ENCODE measurements at regions not wholly inside any gene's neighbourhood (a gene's known extent, or its start where the extent isn't known, plus 50 kb on each side); places are given as distances from the start of the nearest gene placed in this dataset.
"Not testable (repeated sequence)": the region's sequence is repeated elsewhere in the genome, so short reads cannot be mapped to it uniquely, and the experiment has no call there.

DNA sequence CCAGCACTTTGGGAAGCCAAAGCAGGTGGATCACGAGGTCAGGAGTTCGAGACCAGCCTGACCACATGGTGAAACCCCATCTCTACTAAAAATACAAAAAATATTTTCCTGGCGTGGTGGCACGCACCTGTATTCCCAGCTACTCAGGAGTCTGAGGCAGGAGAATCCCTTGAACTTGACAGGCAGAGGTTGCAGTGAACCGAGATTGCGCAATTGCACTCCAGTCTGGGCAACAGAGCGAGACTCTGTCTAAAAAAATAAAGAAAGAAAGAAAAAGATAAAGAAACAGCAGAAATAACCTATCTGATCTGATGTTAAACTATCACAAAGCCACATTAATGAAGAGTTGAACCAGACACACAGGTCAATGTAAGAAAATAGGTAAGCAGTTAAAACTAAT, 696.2 kb upstream of the SALL3 start:
- DNase-seq (ENCODE audit: low spot score): not testable (repeated sequence)

GRCh38 chr18:78292618-78293380, 686.8 kb upstream of the SALL3 start:
- no peak for DNase-seq (ENCODE audit: low spot score)

DNA sequence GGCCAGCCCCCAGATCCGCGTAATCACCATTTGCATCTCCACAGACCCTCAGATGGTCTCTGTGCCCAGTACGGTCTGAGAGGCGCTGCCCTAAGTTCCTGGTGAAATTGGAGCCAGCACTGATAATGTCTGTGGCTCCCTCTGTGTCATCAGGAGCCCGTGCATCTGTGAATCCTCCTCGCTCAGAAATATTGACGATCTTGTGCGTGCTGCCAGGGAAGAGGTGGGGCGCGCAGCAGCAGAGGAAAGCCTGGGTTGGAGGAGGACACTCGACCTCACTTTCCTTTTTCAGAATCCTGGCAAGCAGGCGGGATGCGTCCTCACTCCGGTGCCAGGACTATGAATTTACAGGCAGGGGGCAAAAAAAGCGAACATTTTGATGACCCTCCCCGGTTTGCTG, 686.1 kb upstream of the SALL3 start:
- no peak for DNase-seq (ENCODE audit: low spot score)

- DNase-seq (ENCODE audit: low spot score): no peak
Measured at GRCh38 chr18:78293940-78294541, 685.6 kb upstream of the SALL3 start.

GRCh38 chr18:78295262-78295661, 684.4 kb upstream of the SALL3 start:
- DNase-seq (ENCODE audit: low spot score): no peak

- no peak for DNase-seq (ENCODE audit: low spot score)
Measured at GRCh38 chr18:78296166-78296565, 683.5 kb upstream of the SALL3 start.

DNA sequence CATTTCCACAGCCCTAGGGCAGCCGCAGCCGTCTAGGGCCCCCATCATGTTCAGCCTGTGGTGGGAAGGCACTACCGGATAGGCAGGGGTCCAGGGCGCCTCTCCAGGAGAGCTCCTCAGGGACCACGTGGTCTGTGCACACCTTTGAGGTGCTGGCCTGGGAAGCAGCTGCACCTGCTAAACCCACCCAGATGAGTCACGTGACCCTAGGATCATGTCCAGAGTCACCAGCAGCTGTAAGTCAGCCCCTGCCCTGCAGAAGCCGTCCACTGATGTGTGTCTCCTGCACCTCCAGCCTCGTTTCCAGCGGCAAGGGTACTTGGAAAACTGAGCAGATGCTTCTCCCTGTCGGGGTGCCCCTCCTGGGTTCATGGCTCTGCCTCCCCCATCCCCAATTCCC, 682.6 kb upstream of the SALL3 start:
- no peak for DNase-seq (ENCODE audit: low spot score)

- no peak for DNase-seq (ENCODE audit: low spot score)
Measured at GRCh38 chr18:78303519-78304191, 676.0 kb upstream of the SALL3 start.

DNA sequence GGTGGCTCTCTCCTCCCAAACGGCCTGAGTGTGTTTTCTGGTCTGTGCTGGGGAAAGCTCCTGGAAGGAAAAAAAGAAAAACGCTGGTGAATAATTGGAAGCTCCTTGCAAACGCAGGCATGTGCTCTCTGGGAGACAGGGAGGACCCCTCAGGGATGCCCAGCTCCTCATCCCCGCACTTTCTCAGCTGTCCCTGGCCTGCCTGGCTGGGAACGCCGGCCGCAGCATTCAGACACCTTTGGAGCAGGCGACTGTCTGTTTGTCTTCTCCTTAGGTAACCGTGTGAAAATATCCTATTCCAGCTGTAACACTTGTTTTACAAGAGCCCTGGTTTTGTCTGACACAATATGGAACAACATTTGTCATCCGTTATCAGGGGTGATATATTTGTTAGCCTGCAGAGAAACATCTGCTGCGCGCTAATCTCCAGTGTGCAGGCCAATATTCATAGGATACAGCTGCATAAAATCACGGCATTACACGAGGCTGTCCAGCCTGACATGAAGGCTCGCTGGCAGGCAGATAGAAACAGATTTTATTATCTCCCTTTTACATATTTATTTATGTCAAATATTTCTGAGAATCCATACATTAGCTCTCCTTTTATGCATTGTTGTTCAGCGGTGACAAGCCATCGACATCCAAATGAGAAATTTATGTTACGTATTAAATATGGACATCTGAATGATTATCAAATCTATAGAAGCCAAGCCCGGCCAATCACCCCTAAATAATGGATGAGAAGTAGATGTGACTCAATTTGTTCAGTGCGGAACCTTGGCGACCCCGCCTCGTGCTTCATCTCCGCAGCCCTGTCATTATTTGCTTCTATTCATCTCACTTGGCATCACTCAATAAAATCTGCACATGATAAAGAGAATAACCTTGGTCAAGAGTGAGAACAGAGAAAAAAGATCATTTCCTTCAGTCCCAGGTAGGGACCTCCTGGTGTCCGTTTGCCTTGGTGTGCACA, 675.1 kb upstream of the SALL3 start:
- no peak for DNase-seq (ENCODE audit: low spot score)

DNA sequence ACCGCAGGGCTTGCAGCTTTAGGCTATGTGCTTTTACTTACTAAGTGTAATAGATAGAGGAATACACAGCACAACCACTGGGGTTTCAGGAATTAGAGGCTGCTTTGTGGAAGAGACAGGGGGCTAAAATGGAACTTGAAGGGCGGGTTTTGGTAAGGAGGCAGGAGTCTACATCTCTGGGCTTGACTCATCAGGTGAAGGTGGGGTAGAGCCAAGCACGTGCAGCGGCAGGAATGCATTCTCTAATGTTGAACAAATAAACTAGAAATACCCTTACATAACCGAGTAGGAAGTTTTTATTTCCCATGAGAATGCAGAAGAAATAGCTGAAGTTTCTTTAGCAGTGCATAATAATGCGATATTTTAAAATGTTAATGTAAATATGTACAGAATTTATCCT, 673.8 kb upstream of the SALL3 start:
- no peak for DNase-seq (ENCODE audit: low spot score)

DNA sequence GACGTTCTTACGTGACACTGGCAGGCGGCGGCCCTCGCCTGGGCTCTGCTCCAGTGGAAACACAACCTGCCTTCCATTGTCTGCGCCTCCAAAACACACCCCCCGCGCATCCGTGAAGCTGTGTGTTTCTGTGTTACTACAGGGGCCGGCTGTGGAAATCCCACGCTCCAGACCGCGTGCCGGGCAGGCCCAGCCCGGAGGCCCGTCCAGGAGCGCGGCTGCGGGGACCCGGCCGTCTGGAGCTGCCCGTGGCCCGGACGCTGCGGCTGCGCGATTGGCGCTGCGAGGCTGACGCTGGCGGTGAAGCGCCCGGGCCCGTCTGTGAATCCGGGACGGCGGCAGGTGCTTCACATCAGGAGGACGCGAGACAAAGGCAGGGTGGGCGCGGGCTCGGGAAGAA, 670.3 kb upstream of the SALL3 start:
- DNase-seq (ENCODE audit: low spot score): no peak

GRCh38 chr18:78309924-78310323, 669.7 kb upstream of the SALL3 start:
- no peak for DNase-seq (ENCODE audit: low spot score)

DNA sequence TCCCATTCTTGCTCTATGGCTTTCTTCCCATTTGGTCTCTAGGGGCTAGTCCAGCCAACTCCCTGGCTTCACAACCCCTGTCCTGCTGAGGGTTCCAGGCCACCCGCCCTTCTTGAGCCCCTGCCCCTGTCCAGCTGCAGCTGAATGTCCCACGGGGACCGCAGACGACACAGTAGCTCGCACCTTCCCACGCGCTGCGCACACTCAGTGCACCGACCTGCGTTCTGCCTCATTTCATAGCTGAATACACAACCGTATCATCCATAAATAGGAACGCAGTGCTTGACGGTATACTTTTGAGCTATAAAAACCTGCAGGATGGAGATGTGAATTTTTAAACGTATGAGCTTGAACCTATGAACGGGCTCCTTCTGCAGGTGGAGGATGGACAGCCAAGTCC, 660.4 kb upstream of the SALL3 start:
- DNase-seq (ENCODE audit: low spot score): no peak

GRCh38 chr18:78319961-78320360, 659.7 kb upstream of the SALL3 start:
- DNase-seq (ENCODE audit: low spot score): no peak

DNA sequence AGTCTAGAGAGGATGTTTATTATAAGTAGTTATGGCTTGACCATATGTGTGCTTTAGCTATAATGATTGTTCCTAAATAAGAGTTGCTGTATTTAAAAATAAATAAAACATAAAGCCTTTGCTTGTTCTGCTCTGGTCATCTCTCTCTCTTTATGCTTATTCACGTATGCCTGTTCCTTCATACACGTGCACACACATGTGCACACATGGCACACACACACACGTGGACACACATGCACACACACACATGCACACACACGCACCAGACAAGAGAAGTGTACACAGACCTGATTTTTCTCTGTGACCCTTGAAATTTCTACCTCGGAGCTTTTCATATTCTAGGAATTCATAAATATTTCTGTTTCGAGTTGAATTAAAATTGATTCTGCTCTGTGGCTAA, 658.2 kb upstream of the SALL3 start:
- DNase-seq (ENCODE audit: low spot score): no peak

- DNase-seq (ENCODE audit: low spot score): no peak
Measured at GRCh38 chr18:78323453-78324197, 656.0 kb upstream of the SALL3 start.

DNA sequence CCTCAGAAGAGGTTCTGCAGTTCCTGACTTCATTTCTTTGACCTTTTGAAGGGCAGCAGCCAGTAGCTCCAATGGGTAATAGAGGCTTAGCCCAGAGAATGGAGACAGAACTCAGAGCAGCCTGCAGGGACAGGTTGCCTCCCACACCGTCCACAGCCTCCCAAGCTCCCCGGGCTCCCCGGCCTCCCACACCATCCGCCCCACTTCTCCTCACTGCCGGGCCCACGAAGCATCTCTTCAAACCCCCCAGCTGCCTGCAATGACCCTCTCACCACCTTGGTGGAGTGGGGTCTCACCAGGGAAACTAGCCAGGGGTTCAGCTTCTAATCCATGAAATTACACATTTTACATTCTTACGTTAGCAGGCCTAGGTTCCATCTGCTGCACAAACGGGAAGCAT, 652.0 kb upstream of the SALL3 start:
- DNase-seq (ENCODE audit: low spot score): no peak

DNA sequence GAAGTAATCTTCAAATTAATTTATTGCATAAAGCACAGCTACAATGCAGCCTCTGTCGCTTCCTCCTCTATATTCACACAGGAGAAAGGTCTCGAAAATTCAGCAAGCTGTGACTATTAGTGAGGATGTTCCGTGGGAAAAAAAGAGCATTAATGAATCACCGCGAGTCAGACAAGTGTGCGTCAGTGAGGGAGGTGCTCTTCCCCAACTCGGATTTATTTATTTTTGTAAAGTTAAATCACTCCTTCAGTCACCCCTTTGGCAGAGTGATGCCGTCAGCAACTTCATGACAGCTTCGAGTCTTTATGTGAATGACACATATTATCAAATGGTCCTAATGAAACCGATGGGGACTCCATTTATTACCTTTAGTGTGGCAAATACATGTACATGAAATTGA, 648.9 kb upstream of the SALL3 start:
- DNase-seq (ENCODE audit: low spot score): no peak

- DNase-seq (ENCODE audit: low spot score): no peak
Measured at GRCh38 chr18:78352910-78353309, 626.7 kb upstream of the SALL3 start.

GRCh38 chr18:78362198-78362597, 617.4 kb upstream of the SALL3 start:
- no peak for DNase-seq (ENCODE audit: low spot score)

DNA sequence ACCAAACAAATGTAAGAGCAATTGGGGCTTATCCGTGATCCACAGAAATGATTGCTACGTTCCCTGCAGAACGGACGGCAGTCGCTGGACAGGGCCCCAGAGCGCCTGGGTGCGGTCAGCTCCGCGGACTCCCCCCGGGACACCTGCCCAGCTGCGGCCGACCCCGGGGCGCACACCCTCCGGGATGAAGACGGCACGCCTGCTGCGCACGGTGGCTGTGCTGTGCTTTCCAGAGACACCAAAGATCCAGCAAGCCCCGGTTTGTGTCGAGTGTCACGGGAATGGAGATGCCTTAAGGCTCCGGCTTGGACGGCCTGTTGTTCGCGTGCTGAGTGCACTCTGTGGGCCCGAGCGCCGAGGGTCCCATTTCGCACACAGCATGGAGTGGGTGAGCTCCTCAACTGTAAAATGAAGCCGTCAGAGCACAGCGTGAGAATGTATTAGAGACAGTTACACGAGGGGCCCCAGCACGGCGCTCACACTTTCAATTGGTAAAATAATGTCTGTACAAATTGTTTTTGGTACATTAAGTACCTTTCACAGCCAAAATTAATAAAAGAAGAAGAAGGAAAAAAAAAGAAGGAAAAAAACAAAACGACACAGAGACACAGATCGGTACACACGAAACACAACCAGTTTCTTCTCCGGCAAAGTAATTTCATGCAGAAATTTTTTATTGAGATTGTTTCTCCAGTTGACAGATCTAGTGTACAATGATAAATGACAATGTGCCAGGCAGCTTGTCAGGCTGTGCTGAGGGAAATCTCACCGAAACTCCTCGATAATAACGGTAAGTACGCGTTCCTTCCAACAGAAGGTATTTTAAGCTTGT, 615.8 kb upstream of the SALL3 start:
- DNase-seq (ENCODE audit: low spot score): no peak
